Fibroblast of lung (primary cell): ENCODE measurements at regions not wholly inside any gene's neighbourhood (a gene's known extent, or its start where the extent isn't known, plus 50 kb on each side); places are given as distances from the start of the nearest gene placed in this dataset.

Source experiments
- DNase-seq, 2 donors: peaks; one replicate each; pipeline versions ENCODE4 v3.0.0 to v3.0.0-alpha.2; 2010; ENCODE audit warnings: low read depth in 2 of 2
- H2AFZ ChIP-seq: 2 replicates; pipeline ENCODE4 v1.5.1; 2012; ENCODE audit warnings: low read length, control low read depth, inconsistent platforms
- H3K27ac ChIP-seq: 2 replicates; pipeline ENCODE4 v1.5.1; 2011; ENCODE audit warnings: low read length, control low read depth; ENCODE audit not compliant: insufficient read depth
- H3K27me3 ChIP-seq: 2 replicates; pipeline ENCODE4 v1.5.1; 2011; ENCODE audit warnings: mild to moderate bottlenecking, low read length; ENCODE audit not compliant: control insufficient read depth, insufficient read depth
- H3K36me3 ChIP-seq: 2 replicates; pipeline ENCODE4 v1.5.1; 2011; ENCODE audit warnings: low read length; ENCODE audit not compliant: control insufficient read depth, insufficient read depth
- H3K4me1 ChIP-seq: 2 replicates; pipeline ENCODE4 v1.5.1; 2011; ENCODE audit warnings: low read length; ENCODE audit not compliant: control insufficient read depth, insufficient read depth; ENCODE audit errors: extremely low read depth
- H3K4me2 ChIP-seq: 2 replicates; pipeline ENCODE4 v1.5.1; 2011; ENCODE audit warnings: low read length, control low read depth; ENCODE audit not compliant: insufficient read depth; ENCODE audit errors: extremely low read depth
- H3K4me3 ChIP-seq, 4 experiments: fragments of 200-600 bp in 1 of 4; sonication (generic) in 1 of 4; replicated peaks in 1 of 4; 2 replicates each; pipeline ENCODE4 v1.5.1; 2011 to 2016; ENCODE audit warnings: low read length in 4 of 4, low read depth in 3 of 4, mild to moderate bottlenecking in 3 of 4, control low read depth in 2 of 4, inconsistent platforms in 1 of 4, mixed read lengths in 1 of 4; ENCODE audit not compliant: insufficient read depth in 1 of 4; ENCODE audit errors: control extremely low read depth in 1 of 4
- H3K79me2 ChIP-seq: 2 replicates; pipeline ENCODE4 v1.5.1; 2012; ENCODE audit warnings: mild to moderate bottlenecking, low read length, inconsistent platforms; ENCODE audit not compliant: control insufficient read depth, insufficient read depth
- H3K9ac ChIP-seq: 2 replicates; pipeline ENCODE4 v1.5.1; 2011; ENCODE audit warnings: mild to moderate bottlenecking, low read length, control low read depth; ENCODE audit not compliant: insufficient read depth
- H3K9me3 ChIP-seq: 2 replicates; pipeline ENCODE4 v1.5.1; 2012; ENCODE audit warnings: low read depth, low read length; ENCODE audit not compliant: control insufficient read depth, insufficient read depth
- H4K20me1 ChIP-seq: 2 replicates; pipeline ENCODE4 v1.5.1; 2011; ENCODE audit warnings: low read length; ENCODE audit not compliant: control insufficient read depth, insufficient read depth; ENCODE audit errors: extremely low read depth
- CTCF ChIP-seq, 2 donors: IDR thresholded peaks in 1 of 2; conservative IDR thresholded peaks in 1 of 2; 1 replicate in 1 of 2; 2 replicates in 1 of 2; pipeline ENCODE4 v1.5.1; 2011 to 2012; ENCODE audit warnings: low read length in 2 of 2, control low read depth in 1 of 2, inconsistent platforms in 1 of 2, low read depth in 1 of 2, mild to moderate bottlenecking in 1 of 2
- EZH2 ChIP-seq: IDR thresholded peaks from 2 replicates; pipeline ENCODE4 v1.5.1; 2012; ENCODE audit warnings: low read length, control low read depth, mild to moderate bottlenecking; ENCODE audit errors: missing control alignments

- no peak overlapping the region for H3K27ac ChIP-seq
- H3K27me3 ChIP-seq = peaks cover 3% of the 10 kb centered on the region
- TF ChIP-seq EZH2 (no peak), CTCF (conservative IDR thresholded peaks at IDR 0.05 in 1 of 2, IDR thresholded peaks at IDR 0.05 in 1 of 2; ENCODE audit: low read depth in 1 of 2, low read length in 2 of 2) (no peak)
- H4K20me1 ChIP-seq = no peaks in the 10 kb centered on the region
- no peaks in the 10 kb centered on the region for H3K79me2 ChIP-seq
- DNase-seq = no peak
- no peaks in the 10 kb centered on the region for H3K36me3 ChIP-seq
- no peaks in the 10 kb centered on the region for H3K4me1 ChIP-seq
- H2AFZ ChIP-seq = no peak overlapping the region
- H3K4me3 ChIP-seq = no peak overlapping the region
- H3K9me3 ChIP-seq = no peaks in the 10 kb centered on the region
- no peak overlapping the region for H3K9ac ChIP-seq
- H3K4me2 ChIP-seq = no peak overlapping the region
Observed at GRCh38 chr5:74412066-74412465, 228.5 kb downstream of the ENC1 start.

GRCh38 chr5:74409712-74410111, 230.8 kb downstream of the ENC1 start:
- Histone ChIP-seq H3K79me2 (no peaks in the 10 kb centered on the region), H3K9me3 (no peaks in the 10 kb centered on the region), H4K20me1 (no peaks in the 10 kb centered on the region), H3K4me1 (no peaks in the 10 kb centered on the region), H3K27me3 (peaks cover 3% of the 10 kb centered on the region), H3K4me3 (no peak overlapping the region), H3K4me2 (no peak overlapping the region), H3K36me3 (no peaks in the 10 kb centered on the region), H3K27ac (no peak overlapping the region), H2AFZ (no peak overlapping the region), H3K9ac (no peak overlapping the region)
- DNase-seq = no peak
- TF ChIP-seq CTCF (conservative IDR thresholded peaks at IDR 0.05 in 1 of 2, IDR thresholded peaks at IDR 0.05 in 1 of 2; ENCODE audit: low read depth in 1 of 2, low read length in 2 of 2) (no peak), EZH2 (no peak)

GRCh38 chr5:74409166-74409706, 231.3 kb downstream of the ENC1 start:
- TF ChIP-seq EZH2 (no peak), CTCF (conservative IDR thresholded peaks at IDR 0.05 in 1 of 2, IDR thresholded peaks at IDR 0.05 in 1 of 2; ENCODE audit: low read depth in 1 of 2, low read length in 2 of 2) (no peak)

More at GRCh38 chr5:74409166-74409706, 231.3 kb downstream of the ENC1 start:
- Histone ChIP-seq H3K36me3 (no peaks in the 10 kb centered on the region), H3K4me3 (no peak overlapping the region), H4K20me1 (no peaks in the 10 kb centered on the region), H3K9ac (no peak overlapping the region), H2AFZ (no peak overlapping the region), H3K79me2 (no peaks in the 10 kb centered on the region), H3K4me2 (no peak overlapping the region), H3K9me3 (no peaks in the 10 kb centered on the region), H3K4me1 (no peaks in the 10 kb centered on the region), H3K27ac (no peak overlapping the region), H3K27me3 (peaks cover 3% of the 10 kb centered on the region)
- no peak for DNase-seq
